Non-pigmented ciliary epithelial cell (primary cell): ENCODE measurements at regions not wholly inside any gene's neighbourhood (a gene's known extent, or its start where the extent isn't known, plus 50 kb on each side); places are given as distances from the start of the nearest gene placed in this dataset.

Experiments used
- DNase-seq: peaks from one replicate; pipeline ENCODE4 v3.0.0-alpha.2; 2010; ENCODE audit warnings: low read depth

- no peak for DNase-seq
Measured at GRCh38 chr12:126193190-126193589, 1128.0 kb downstream of the AACS start.

GRCh38 chr12:126196263-126196662, 1131.0 kb downstream of the AACS start:
- no peak for DNase-seq

- no peak for DNase-seq
Measured at GRCh38 chr12:126198516-126198915, 1133.3 kb downstream of the AACS start.

- DNase-seq: no peak
Measured at GRCh38 chr12:126198966-126199692, 1133.9 kb downstream of the AACS start.

- no peak for DNase-seq
Measured at GRCh38 chr12:126201981-126202537, 1136.8 kb downstream of the AACS start.

GRCh38 chr12:126204326-126204725, 1139.1 kb downstream of the AACS start:
- no peak for DNase-seq

GRCh38 chr12:126210026-126210425, 1144.8 kb downstream of the AACS start:
- DNase-seq: no peak

- DNase-seq: no peak
Measured at GRCh38 chr12:126210448-126210847, 1145.2 kb downstream of the AACS start.

- DNase-seq: no peak
Measured at GRCh38 chr12:126212824-126213223, 1147.6 kb downstream of the AACS start.

- no peak for DNase-seq
Measured at GRCh38 chr12:126218697-126219096, 1153.5 kb downstream of the AACS start.

GRCh38 chr12:126219139-126219538, 1153.9 kb downstream of the AACS start:
- DNase-seq: no peak

- DNase-seq: peak; percentile 4
Measured at GRCh38 chr12:126219654-126220279, 1154.5 kb downstream of the AACS start.

- DNase-seq: no peak
Measured at GRCh38 chr12:126224032-126224431, 1158.8 kb downstream of the AACS start.

- no peak for DNase-seq
Measured at GRCh38 chr12:126228936-126229335, 1163.7 kb downstream of the AACS start.

GRCh38 chr12:126232711-126233110, 1167.5 kb downstream of the AACS start:
- DNase-seq: no peak

GRCh38 chr12:126233625-126234024, 1168.4 kb downstream of the AACS start:
- DNase-seq: no peak

GRCh38 chr12:126243814-126244440, 1178.7 kb downstream of the AACS start:
- no peak for DNase-seq

GRCh38 chr12:126247936-126248335, 1182.7 kb downstream of the AACS start:
- peak; percentile 27 for DNase-seq

GRCh38 chr12:126248871-126249403, 1183.7 kb downstream of the AACS start:
- peak; percentile 38 for DNase-seq

- DNase-seq: no peak
Measured at GRCh38 chr12:126258190-126258589, 1193.0 kb downstream of the AACS start.

GRCh38 chr12:126262829-126263228, 1197.6 kb downstream of the AACS start:
- DNase-seq: no peak

- no peak for DNase-seq
Measured at GRCh38 chr12:126268222-126268621, 1203.0 kb downstream of the AACS start.

- no peak for DNase-seq
Measured at GRCh38 chr12:126271159-126271558, 1205.9 kb downstream of the AACS start.
